ENCODE measurements at regions not wholly inside any gene's neighbourhood (a gene's known extent, or its start where the extent isn't known, plus 50 kb on each side); places are given as distances from the start of the nearest gene placed in this dataset.

- Histone ChIP-seq H3K9me3 (no peaks in the 10 kb centered on the region), H3K4me3 (no peak overlapping the region), H3K36me3 (no peaks in the 10 kb centered on the region), H3K27me3 (no peaks in the 10 kb centered on the region), H3K4me1 (no peaks in the 10 kb centered on the region), H3K27ac (no peak overlapping the region)
- 66% methylated on average over 3 of the region's 3 CpGs; no CpG with 5 or more reads in 1 of the 2 donors for WGBS, 2 donors (ENCODE audit: low coverage in 1 of 2)
- TF ChIP-seq EP300 (IDR thresholded peaks at IDR 0.05) (no peak), POLR2A (IDR thresholded peaks at IDR 0.05) (no peak), CTCF (IDR thresholded peaks at IDR 0.05) (no peak), POLR2AphosphoS5 (IDR thresholded peaks at IDR 0.05) (no peak)
- ATAC-seq = no peak
These were observed 396.4 kb upstream of the TRAM1L1 start for GRCh38 chr4:117481742-117482141.

- H3K4me1 ChIP-seq = no peaks in the 10 kb centered on the region
- no peaks in the 10 kb centered on the region for H3K27me3 ChIP-seq
- H3K27ac ChIP-seq = no peak overlapping the region
- no peaks in the 10 kb centered on the region for H3K9me3 ChIP-seq
- H3K36me3 ChIP-seq = no peaks in the 10 kb centered on the region
- ATAC-seq = no peak
- 74 to 88% methylated on average over 7 of the region's 7 CpGs for WGBS, 2 donors (ENCODE audit: low coverage in 1 of 2)
- H3K4me3 ChIP-seq = no peak overlapping the region
- no peak for TF ChIP-seq POLR2AphosphoS5 (IDR thresholded peaks at IDR 0.05)
- no peak for TF ChIP-seq POLR2A (IDR thresholded peaks at IDR 0.05)
- no peak for TF ChIP-seq CTCF (IDR thresholded peaks at IDR 0.05)
- TF ChIP-seq EP300 (IDR thresholded peaks at IDR 0.05) = no peak
These were observed 403.3 kb upstream of the TRAM1L1 start for GRCh38 chr4:117488692-117489091.

GRCh38 chr4:117489107-117489506 is 403.7 kb upstream of the TRAM1L1 start:
- ATAC-seq = no peak
- 90 to 95% methylated on average over 2 of the region's 2 CpGs for WGBS, 2 donors (ENCODE audit: low coverage in 1 of 2)
- H3K36me3 ChIP-seq = no peaks in the 10 kb centered on the region
- H3K27ac ChIP-seq = no peak overlapping the region
- H3K9me3 ChIP-seq = no peaks in the 10 kb centered on the region
- no peak overlapping the region for H3K4me3 ChIP-seq
- no peak for TF ChIP-seq CTCF (IDR thresholded peaks at IDR 0.05)
- TF ChIP-seq POLR2AphosphoS5 (IDR thresholded peaks at IDR 0.05) = no peak
- H3K4me1 ChIP-seq = no peaks in the 10 kb centered on the region
- H3K27me3 ChIP-seq = no peaks in the 10 kb centered on the region

- Histone ChIP-seq H3K4me3 (no peak overlapping the region), H3K4me1 (peaks cover 0 to 7% (median 0%) of the 10 kb centered on the region in 3 donors), H3K27me3 (no peaks in the 10 kb centered on the region), H3K9me3 (no peaks in the 10 kb centered on the region), H3K36me3 (no peaks in the 10 kb centered on the region), H3K27ac (no peak overlapping the region)
- no peak for TF ChIP-seq POLR2A (IDR thresholded peaks at IDR 0.05)
- TF ChIP-seq CTCF (IDR thresholded peaks at IDR 0.05) = no peak
- TF ChIP-seq EP300 (IDR thresholded peaks at IDR 0.05) = no peak
- no peak for TF ChIP-seq POLR2AphosphoS5 (IDR thresholded peaks at IDR 0.05)
- ATAC-seq = no peak
- 32 to 47% methylated on average over 3 of the region's 3 CpGs for WGBS, 2 donors (ENCODE audit: low coverage in 1 of 2)
These were observed 406.1 kb upstream of the TRAM1L1 start for GRCh38 chr4:117491516-117491915.

- Histone ChIP-seq H3K4me3 (no peak overlapping the region), H3K9me3 (no peaks in the 10 kb centered on the region), H3K27me3 (no peaks in the 10 kb centered on the region), H3K27ac (no peak overlapping the region), H3K4me1 (peaks cover 0 to 12% (median 0%) of the 10 kb centered on the region in 3 donors), H3K36me3 (no peaks in the 10 kb centered on the region)
- WGBS, 2 donors (ENCODE audit: low coverage in 1 of 2) = 70 to 90% methylated on average over 1 of the region's 1 CpG
- no peak for ATAC-seq
- no peak for TF ChIP-seq EP300 (IDR thresholded peaks at IDR 0.05)
- TF ChIP-seq POLR2AphosphoS5 (IDR thresholded peaks at IDR 0.05) = no peak
- TF ChIP-seq POLR2A (IDR thresholded peaks at IDR 0.05) = no peak
- no peak for TF ChIP-seq CTCF (IDR thresholded peaks at IDR 0.05)
These were observed 410.4 kb upstream of the TRAM1L1 start for GRCh38 chr4:117495802-117496201.

Data from gastroesophageal sphincter (tissue), 4 donors.